Neuronal stem cell (in vitro differentiated cells): ENCODE measurements at regions not wholly inside any gene's neighbourhood (a gene's known extent, or its start where the extent isn't known, plus 50 kb on each side); places are given as distances from the start of the nearest gene placed in this dataset.

Experiments
- DNase-seq: peaks from one replicate; pipeline ENCODE4 v3.0.0-alpha.2; 2013; ENCODE audit warnings: low spot score
- H2AFZ ChIP-seq: one replicate; pipeline ENCODE4 v1.6.1; 2013; ENCODE audit warnings: mild to moderate bottlenecking, low read length, inconsistent platforms
- H2AK5ac ChIP-seq: 2 replicates; pipeline ENCODE4 v1.6.1; 2013; ENCODE audit warnings: low read depth, mild to moderate bottlenecking, inconsistent platforms, low read length, moderate library complexity, mixed read lengths
- H2BK120ac ChIP-seq: 2 replicates; pipeline ENCODE4 v1.6.1; 2013; ENCODE audit warnings: low read depth, mild to moderate bottlenecking, inconsistent platforms, low read length, moderate library complexity, mixed read lengths
- H2BK12ac ChIP-seq: one replicate; pipeline ENCODE4 v1.6.1; 2013; ENCODE audit warnings: low read length, inconsistent platforms
- H2BK15ac ChIP-seq: 2 replicates; pipeline ENCODE4 v1.6.1; 2013; ENCODE audit warnings: mild to moderate bottlenecking, low read length, inconsistent platforms, mixed read lengths
- H2BK5ac ChIP-seq: one replicate; pipeline ENCODE4 v1.6.1; 2013; ENCODE audit warnings: inconsistent platforms, mild to moderate bottlenecking, low read length, moderate library complexity
- H3K14ac ChIP-seq: one replicate; pipeline ENCODE4 v1.6.1; 2013; ENCODE audit warnings: low read length, inconsistent platforms
- H3K18ac ChIP-seq: 2 replicates; pipeline ENCODE4 v1.6.1; 2013; ENCODE audit warnings: low read length, inconsistent platforms
- H3K23ac ChIP-seq: 2 replicates; pipeline ENCODE4 v1.6.1; 2013; ENCODE audit warnings: low read depth, mild to moderate bottlenecking, mixed read lengths, low read length, inconsistent platforms; ENCODE audit not compliant: poor library complexity
- H3K27ac ChIP-seq: replicated peaks from 3 replicates; pipeline ENCODE4 v1.5.1; 2013; ENCODE audit warnings: low read length, inconsistent platforms
- H3K27me3 ChIP-seq, 3 experiments: 2 replicates each; pipeline ENCODE4 v1.6.1; 2013; ENCODE audit warnings: low read length in 3 of 3, mild to moderate bottlenecking in 2 of 3, inconsistent platforms in 1 of 3, low read depth in 1 of 3, mixed read lengths in 1 of 3, moderate library complexity in 1 of 3; ENCODE audit not compliant: control insufficient read depth in 3 of 3, insufficient read depth in 3 of 3
- H3K36me3 ChIP-seq, 2 donors: replicated peaks in 1 of 2; 2 replicates each; pipeline ENCODE4 v1.6.1; 2013; ENCODE audit warnings: low read length in 2 of 2; ENCODE audit not compliant: control insufficient read depth in 2 of 2, insufficient read depth in 2 of 2
- H3K4ac ChIP-seq: 2 replicates; pipeline ENCODE4 v1.6.1; 2013; ENCODE audit warnings: inconsistent platforms, mild to moderate bottlenecking, low read length, moderate library complexity
- H3K4me1 ChIP-seq, 2 donors: 1 replicate in 1 of 2; 2 replicates in 1 of 2; pipeline ENCODE4 v1.6.1; 2013; ENCODE audit warnings: low read length in 2 of 2, low read depth in 1 of 2; ENCODE audit not compliant: control insufficient read depth in 2 of 2, insufficient read depth in 1 of 2
- H3K4me2 ChIP-seq: one replicate; pipeline ENCODE4 v1.6.1; 2013; ENCODE audit warnings: mild to moderate bottlenecking, low read length, inconsistent platforms; ENCODE audit not compliant: insufficient read depth, poor library complexity, severe bottlenecking
- H3K4me3 ChIP-seq, 2 donors: 2 replicates each; pipeline ENCODE4 v1.5.1; 2013; ENCODE audit warnings: low read length in 2 of 2, mild to moderate bottlenecking in 2 of 2, inconsistent platforms in 1 of 2, moderate library complexity in 1 of 2
- H3K79me1 ChIP-seq: one replicate; pipeline ENCODE4 v1.6.1; 2013; ENCODE audit warnings: low read depth, mild to moderate bottlenecking, inconsistent platforms, low read length, moderate library complexity
- H3K9ac ChIP-seq: one replicate; pipeline ENCODE4 v1.6.1; 2013; ENCODE audit warnings: mild to moderate bottlenecking, low read depth, low read length, inconsistent platforms; ENCODE audit not compliant: poor library complexity
- H3K9me3 ChIP-seq, 2 donors: replicated peaks in 1 of 2; 2 replicates each; pipeline versions ENCODE3 to v1.6.1; 2013; ENCODE audit warnings: low read length in 2 of 2, mild to moderate bottlenecking in 2 of 2, inconsistent platforms in 1 of 2, low read depth in 1 of 2, mixed read lengths in 1 of 2, moderate library complexity in 1 of 2; ENCODE audit not compliant: control insufficient read depth in 2 of 2, insufficient read depth in 1 of 2
- H4K8ac ChIP-seq: one replicate; pipeline ENCODE4 v1.6.1; 2013; ENCODE audit warnings: low read depth, mild to moderate bottlenecking, inconsistent platforms, low read length, moderate library complexity
- H4K91ac ChIP-seq: one replicate; pipeline ENCODE4 v1.6.1; 2013; ENCODE audit warnings: low read length, low read depth, mild to moderate bottlenecking, inconsistent platforms; ENCODE audit not compliant: poor library complexity
- WGBS, 2 donors: extraction: QIAGEN DNeasy Blood & Tissue Kit; methylation state at CpG; one replicate each; pipeline ENCODE4 v1.1.7; 2013; ENCODE audit warnings: missing lambda C conversion rate in 2 of 2, mixed read lengths in 1 of 2; ENCODE audit not compliant: insufficient read length in 2 of 2, insufficient replicate concordance in 1 of 2; ENCODE audit errors: extremely low coverage in 2 of 2; 5-methylcytosine and 5-hydroxymethylcytosine counted together

DNA sequence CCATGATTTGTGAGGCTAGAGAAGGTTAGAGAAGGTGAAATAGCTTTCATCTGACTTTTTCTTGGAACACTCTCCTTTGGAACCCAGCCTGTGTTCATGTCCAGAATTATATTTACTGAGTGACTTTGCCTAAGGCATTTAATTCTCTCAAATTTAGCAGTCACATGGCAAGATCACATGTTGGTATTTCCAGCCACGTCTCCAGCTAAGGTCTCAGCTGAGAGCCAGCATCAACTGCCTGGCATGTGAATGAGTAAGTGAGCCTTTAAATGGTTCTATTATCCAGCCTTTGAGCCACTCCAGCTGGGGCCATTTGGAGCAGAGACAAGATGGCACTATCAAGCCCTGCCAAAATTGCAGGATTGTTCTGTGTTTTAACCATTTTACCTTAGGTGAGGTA lies 130.2 kb upstream of the SGO1 start:
- Histone ChIP-seq H3K36me3 (no peaks in the 10 kb centered on the region), H2AK5ac (no peak overlapping the region), H3K4ac (no peak overlapping the region), H3K27me3 (no peaks in the 10 kb centered on the region), H3K18ac (no peak overlapping the region), H3K4me3 (no peak overlapping the region), H2AFZ (no peak overlapping the region), H3K4me1 (no peaks in the 10 kb centered on the region), H2BK12ac (no peak overlapping the region), H3K9me3 (peaks cover 0 to 2% of the 10 kb centered on the region in 2 donors), H3K4me2 (no peak overlapping the region), H4K91ac (no peak overlapping the region), H3K14ac (no peak overlapping the region), H3K9ac (no peak overlapping the region), H2BK15ac (no peak overlapping the region), H3K27ac (no peak overlapping the region), H4K8ac (no peak overlapping the region), H3K23ac (no peak overlapping the region), H2BK5ac (no peak overlapping the region), H2BK120ac (no peak overlapping the region), H3K79me1 (no peaks in the 10 kb centered on the region)
- no CpG with 5 or more reads among the region's 1 CpG for WGBS, 2 donors
- DNase-seq, result no peak

DNA sequence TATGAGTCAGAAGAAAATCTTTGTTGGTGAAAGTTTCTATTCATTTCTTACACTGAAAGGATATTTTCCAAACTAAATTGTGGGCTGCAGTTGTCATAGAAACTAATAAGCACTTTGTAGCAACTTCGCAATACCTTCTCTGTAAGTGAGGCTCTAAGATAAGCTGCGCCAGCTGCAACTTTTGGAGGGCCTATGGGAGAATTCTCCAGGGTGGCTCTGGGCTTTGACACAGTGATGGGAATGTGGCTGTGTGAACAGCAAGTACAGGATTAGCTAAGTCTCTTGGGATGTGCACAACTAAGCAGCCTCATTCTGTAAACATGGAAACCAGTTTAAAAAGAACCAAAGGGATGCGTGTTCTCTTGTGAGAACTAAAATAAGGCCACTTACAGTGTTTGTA lies 124.6 kb upstream of the SGO1 start:
- Histone ChIP-seq H3K18ac (no peak overlapping the region), H3K9ac (no peak overlapping the region), H3K79me1 (no peaks in the 10 kb centered on the region), H3K27me3 (no peaks in the 10 kb centered on the region), H3K4me1 (no peaks in the 10 kb centered on the region), H3K14ac (no peak overlapping the region), H3K36me3 (no peaks in the 10 kb centered on the region), H2BK12ac (no peak overlapping the region), H3K4me3 (no peak overlapping the region), H2AK5ac (no peak overlapping the region), H4K91ac (no peak overlapping the region), H3K4me2 (no peak overlapping the region), H3K9me3 (peaks cover 0 to 5% of the 10 kb centered on the region in 2 donors), H2BK5ac (no peak overlapping the region), H2BK120ac (no peak overlapping the region), H3K4ac (no peak overlapping the region), H2AFZ (no peak overlapping the region), H4K8ac (no peak overlapping the region), H2BK15ac (no peak overlapping the region), H3K23ac (no peak overlapping the region), H3K27ac (no peak overlapping the region)
- WGBS, 2 donors, result no CpG with 5 or more reads among the region's 3 CpGs
- no peak for DNase-seq

GRCh38 chr3:20307383-20307782 lies 121.4 kb upstream of the SGO1 start:
- Histone ChIP-seq H3K18ac (no peak overlapping the region), H2BK5ac (no peak overlapping the region), H3K27ac (no peak overlapping the region), H3K14ac (no peak overlapping the region), H3K9ac (no peak overlapping the region), H3K79me1 (no peaks in the 10 kb centered on the region), H3K4me3 (no peak overlapping the region), H2AK5ac (no peak overlapping the region), H3K4me1 (no peaks in the 10 kb centered on the region), H2BK12ac (no peak overlapping the region), H3K27me3 (no peaks in the 10 kb centered on the region), H2AFZ (no peak overlapping the region), H3K36me3 (no peaks in the 10 kb centered on the region), H3K9me3 (peaks cover 0 to 4% of the 10 kb centered on the region in 2 donors), H4K91ac (no peak overlapping the region), H2BK15ac (no peak overlapping the region), H3K4me2 (no peak overlapping the region), H2BK120ac (no peak overlapping the region), H3K23ac (no peak overlapping the region), H4K8ac (no peak overlapping the region), H3K4ac (no peak overlapping the region)
- DNase-seq, result no peak

GRCh38 chr3:20305647-20306046 lies 119.6 kb upstream of the SGO1 start:
- H2BK120ac ChIP-seq, result no peak overlapping the region
- H2BK5ac ChIP-seq, result no peak overlapping the region
- no peak overlapping the region for H2AFZ ChIP-seq
- H2BK12ac ChIP-seq, result no peak overlapping the region
- H3K14ac ChIP-seq, result no peak overlapping the region
- peaks cover 0 to 2% of the 10 kb centered on the region in 2 donors for H3K9me3 ChIP-seq
- H3K27me3 ChIP-seq, result no peaks in the 10 kb centered on the region
- no peak overlapping the region for H3K9ac ChIP-seq
- H3K4me2 ChIP-seq, result no peak overlapping the region
- no peak overlapping the region for H3K23ac ChIP-seq
- no peak overlapping the region for H2AK5ac ChIP-seq
- WGBS, 2 donors, result no CpG with 5 or more reads among the region's 2 CpGs
- no peaks in the 10 kb centered on the region for H3K4me1 ChIP-seq
- no peak for DNase-seq
- H4K8ac ChIP-seq, result no peak overlapping the region
- H3K18ac ChIP-seq, result no peak overlapping the region
- H3K27ac ChIP-seq, result no peak overlapping the region
- no peaks in the 10 kb centered on the region for H3K36me3 ChIP-seq
- H3K4me3 ChIP-seq, result no peak overlapping the region
- H4K91ac ChIP-seq, result no peak overlapping the region
- no peak overlapping the region for H3K4ac ChIP-seq
- no peak overlapping the region for H2BK15ac ChIP-seq
- no peaks in the 10 kb centered on the region for H3K79me1 ChIP-seq
